GM12878 (cell line): ENCODE measurements at regions not wholly inside any gene's neighbourhood (a gene's known extent, or its start where the extent isn't known, plus 50 kb on each side); places are given as distances from the start of the nearest gene placed in this dataset.

Source experiments
- ATAC-seq: fragments of 200-7000 bp; cut with Tn5 transposase; 3 replicates; pipeline ENCODE4 v1.9.1; 2020; ENCODE audit warnings: mild to moderate bottlenecking, moderate library complexity
- BruUV-seq: library from RNA; stranded (reverse); fragments of 400-500 nt; replicated peaks from 2 replicates; lab custom pipeline; 2021; lab: Mats Ljungman, UMichigan
- CTCF ChIA-PET: fragments of 300-600 bp; sonication (Branson Sonifier 250); formaldehyde crosslinking; extraction: SDS; loops from one replicate; lab custom pipeline; 2021; ENCODE audit warnings: inconsistent platforms; lab: Yijun Ruan, JAX
- POLR2A ChIA-PET: fragments of 350-600 bp; formaldehyde crosslinking; extraction: SDS; loops from one replicate; lab custom pipeline; 2021; ENCODE audit warnings: inconsistent platforms; lab: Charles Lee
- RAD21 ChIA-PET: fragments of 300-600 bp; sonication (Branson Sonifier 250); formaldehyde crosslinking; loops from one replicate; lab custom pipeline; 2023; ENCODE audit warnings: antibody characterized with exemption; ENCODE audit not compliant: unreplicated experiment; lab: Charles Lee
- SMC1A ChIA-PET: fragments of 300-600 bp; sonication (Branson Sonifier 250); formaldehyde crosslinking; loops from one replicate; lab custom pipeline; 2023; ENCODE audit not compliant: unreplicated experiment, uncharacterized antibody; lab: Charles Lee
- DNase-seq: peaks from one replicate; pipeline ENCODE4 v3.0.0-alpha.2; 2011; ENCODE audit warnings: low read depth, low spot score
- FAIRE-seq: peaks from 3 replicates; lab custom pipeline; 2011; peaks lifted over from hg19 to GRCh38; lab: Jason Lieb, UNC
- H2AFZ ChIP-seq: 2 replicates; pipeline ENCODE4 v1.6.0; 2011; ENCODE audit warnings: low read depth, low read length, control low read depth; ENCODE audit not compliant: control insufficient read depth
- H3K27ac ChIP-seq: 2 replicates; pipeline ENCODE4 v1.5.1; 2011; ENCODE audit warnings: control low read depth; ENCODE audit not compliant: control insufficient read depth, insufficient read depth
- H3K27me3 ChIP-seq, 2 experiments: replicated peaks in 1 of 2; 2 replicates each; pipeline versions ENCODE4 v1.6.0 to v1.6.1; 2011; ENCODE audit warnings: low read length in 1 of 2; ENCODE audit not compliant: control insufficient read depth in 2 of 2, insufficient read depth in 2 of 2
- H3K36me3 ChIP-seq, 2 experiments: 2 replicates each; pipeline ENCODE4 v1.5.1; 2011; ENCODE audit warnings: low read length in 1 of 2; ENCODE audit not compliant: control insufficient read depth in 2 of 2, insufficient read depth in 2 of 2
- H3K4me1 ChIP-seq: 2 replicates; pipeline ENCODE4 v1.6.1; 2011; ENCODE audit warnings: mild to moderate bottlenecking, low read length, moderate library complexity, mixed read lengths; ENCODE audit not compliant: control insufficient read depth, insufficient read depth
- H3K4me2 ChIP-seq: 2 replicates; pipeline ENCODE4 v1.6.0; 2011; ENCODE audit warnings: control low read depth; ENCODE audit not compliant: control insufficient read depth, insufficient read depth
- H3K4me3 ChIP-seq: fragments of 200-600 bp; sonication (generic); 2 replicates; pipeline ENCODE4 v1.5.1; 2016
- H3K79me2 ChIP-seq: 2 replicates; pipeline ENCODE4 v1.6.0; 2011; ENCODE audit warnings: low read length; ENCODE audit not compliant: control insufficient read depth, insufficient read depth
- H3K9ac ChIP-seq: 2 replicates; pipeline ENCODE4 v1.8.0; 2011; ENCODE audit warnings: low read length, control low read depth, mixed read lengths; ENCODE audit not compliant: control insufficient read depth, insufficient read depth
- H3K9me3 ChIP-seq: replicated peaks from 3 replicates; pipeline ENCODE4 v1.5.1; 2011; ENCODE audit warnings: mild to moderate bottlenecking, low read length; ENCODE audit not compliant: control insufficient read depth, insufficient read depth
- H4K20me1 ChIP-seq: 2 replicates; pipeline ENCODE4 v1.6.0; 2011; ENCODE audit not compliant: control insufficient read depth, insufficient read depth
- ETV6 ChIP-seq, 2 experiments: fragments of 450-650 bp in 1 of 2; IDR thresholded peaks in 1 of 2; conservative IDR thresholded peaks in 1 of 2; 2 replicates each; pipeline ENCODE4 v1.6.1; 2014; ENCODE audit warnings: antibody characterized with exemption in 1 of 2, borderline replicate concordance in 1 of 2, low read depth in 1 of 2, mild to moderate bottlenecking in 1 of 2, moderate library complexity in 1 of 2
- NFXL1 ChIP-seq: fragments of 450-650 bp; IDR thresholded peaks from 2 replicates; pipeline ENCODE4 v1.6.1; 2017; ENCODE audit warnings: antibody characterized with exemption, mild to moderate bottlenecking, borderline replicate concordance
- POLR2AphosphoS2 ChIP-seq: IDR thresholded peaks from 2 replicates; pipeline ENCODE4 v1.6.1; 2011; ENCODE audit warnings: low read depth, mild to moderate bottlenecking, low read length, improper control_type of control experiment, moderate library complexity
- RELA ChIP-seq: fragments of 450-650 bp; IDR thresholded peaks from 2 replicates; pipeline ENCODE4 v1.8.0; 2014; ENCODE audit warnings: borderline replicate concordance; ENCODE audit not compliant: partially characterized antibody
- TBL1XR1 ChIP-seq: IDR thresholded peaks from 2 replicates; pipeline ENCODE4 v1.6.1; 2012; ENCODE audit warnings: low read depth, low read length, improper control_type of control experiment
- WGBS: methylation state at CpG from one replicate; pipeline ENCODE4 v1.1.6; 2016; ENCODE audit warnings: low lambda C conversion rate; ENCODE audit not compliant: insufficient replicate concordance, insufficient coverage; ENCODE audit errors: missing lambda C conversion rate; 5-methylcytosine and 5-hydroxymethylcytosine counted together
- in situ Hi-C: fragments of 300-500 bp; cut with MboI; formaldehyde crosslinking; loops from 9 replicates; pipeline ENCODE4 v1.14.3; 2018; ENCODE audit warnings: mixed read lengths
- intact Hi-C: fragments of 100-400 bp; cut with micrococcal nuclease; formaldehyde crosslinking; loops from one replicate; pipeline ENCODE4 v1.14.2; 2022; ENCODE audit not compliant: unreplicated experiment

DNA sequence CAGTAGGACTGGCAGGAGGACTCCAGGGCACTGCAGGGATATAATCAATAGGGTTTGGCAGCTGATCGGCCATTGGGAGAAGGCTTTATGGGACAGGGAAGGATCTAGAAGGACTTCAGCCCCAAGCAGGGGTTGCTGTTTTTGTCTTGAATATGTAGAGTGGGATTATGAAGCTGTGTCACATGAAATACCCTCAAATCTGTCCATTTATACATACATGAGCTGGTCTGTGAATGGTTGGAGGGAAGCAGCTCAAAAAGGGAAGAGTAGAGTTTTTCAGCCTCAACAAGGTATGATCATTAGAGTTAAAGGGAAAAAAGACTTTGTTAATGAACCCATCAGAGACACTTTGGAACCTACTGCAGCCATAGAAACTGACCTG, 98.2 kb upstream of the ZNF217 start:
- DNase-seq, result no peak
- TF ChIP-seq NFXL1 (peak; percentile 92), TBL1XR1 (no peak), RELA (no peak)
- TF ChIP-seq, all 136 proteins: peak for 1
- no peaks in the 10 kb centered on the region for H3K79me2 ChIP-seq
- 0 out of 2 replicates have a peak overlapping the region, but pooled peaks have one; percentile 17 for H2AFZ ChIP-seq
- intact Hi-C loops, result no loop called here
- H3K4me1 ChIP-seq, result peaks cover 17% of the 10 kb centered on the region
- ATAC-seq (no peak), FAIRE-seq (no peak)
- in situ Hi-C loops, result no loop called here
- no peaks in the 10 kb centered on the region for H4K20me1 ChIP-seq
- WGBS, result 100% methylated on average over 1 of the region's 1 CpG
- ChIA-PET SMC1A (interaction anchor here (0.6 to 1.7 kb wide), 12 partner anchors 10 to 248 kb away, joined by 3 to 7 read pairs (median 3); no protein-coding TSS in a partner anchor), POLR2A (interaction anchor here (2.0 kb wide), 2 partner anchors 12 to 27 kb away, joined by 4 to 5 read pairs; no protein-coding TSS in a partner anchor), RAD21 (interaction anchor here (1.4 to 3.0 kb wide), 2 partner anchors 15 to 33 kb away, joined by 4 to 8 read pairs; no protein-coding TSS in a partner anchor), CTCF (interaction anchor here (1.3 kb wide), 1 partner anchor 13 kb away, joined by 4 read pairs; no protein-coding TSS in a partner anchor)
- H3K27me3 ChIP-seq, result no peaks in the 10 kb centered on the region
- no peaks in the 10 kb centered on the region for H3K9me3 ChIP-seq
- H3K9ac ChIP-seq, result no peak overlapping the region
- no peak overlapping the region for H3K4me2 ChIP-seq
- BruUV-seq, result no TSS peak
- no peaks in the 10 kb centered on the region for H3K36me3 ChIP-seq
- no peak overlapping the region for H3K27ac ChIP-seq
- no peak overlapping the region for H3K4me3 ChIP-seq

DNA sequence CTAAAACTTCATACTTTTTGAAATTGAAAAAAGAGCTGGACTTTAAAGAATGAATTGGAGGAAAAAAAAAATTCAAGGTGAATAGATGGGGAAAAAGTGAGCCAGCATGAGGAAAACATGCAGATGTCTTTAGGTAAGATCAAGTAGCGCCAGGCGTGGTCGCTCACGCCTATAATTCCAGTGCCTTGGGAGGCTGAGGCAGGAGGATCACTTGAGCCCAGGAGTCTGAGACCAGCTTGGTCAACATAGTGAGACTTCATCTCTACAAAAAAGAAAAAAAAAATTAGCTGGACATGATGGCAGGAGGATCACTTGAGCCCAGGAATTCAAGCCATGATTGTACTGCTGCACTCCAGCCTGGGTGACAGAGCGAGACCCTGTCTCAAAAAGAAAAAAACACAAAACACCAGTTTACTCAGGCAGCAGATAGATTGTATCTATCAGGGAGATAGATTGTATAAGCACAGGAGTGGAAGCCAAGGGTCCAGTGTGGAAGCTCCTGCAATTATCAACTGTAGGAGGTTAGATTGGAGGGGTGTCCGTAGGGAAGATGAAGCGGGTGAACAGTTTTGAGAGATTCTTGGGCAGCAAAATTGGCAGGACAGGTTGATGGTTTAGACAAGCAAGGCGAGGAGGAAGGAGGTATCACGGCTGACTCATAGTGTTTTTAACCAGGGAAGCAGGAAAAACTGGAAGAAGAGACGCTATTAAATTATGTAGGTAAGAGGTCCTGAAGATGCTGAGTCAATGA, 97.6 kb upstream of the ZNF217 start:
- CTCF ChIA-PET, result interaction anchor here (0.6 to 1.9 kb wide), 3 partner anchors 12 to 203 kb away, joined by 4 to 6 read pairs (median 4); no protein-coding TSS in a partner anchor
- ATAC-seq (no peak), FAIRE-seq (no peak), DNase-seq (no peak)
- SMC1A ChIA-PET, result interaction anchor here (0.7 to 2.0 kb wide), 11 partner anchors 12 to 47 kb away, joined by 3 to 7 read pairs (median 3); no protein-coding TSS in a partner anchor
- no TSS peak for BruUV-seq
- Histone ChIP-seq H3K27ac (no peak overlapping the region), H3K9ac (no peak overlapping the region), H3K9me3 (no peaks in the 10 kb centered on the region), H2AFZ (0 out of 2 replicates have a peak overlapping the region, but pooled peaks have one; percentile 17), H3K27me3 (no peaks in the 10 kb centered on the region), H3K4me1 (peaks cover 19% of the 10 kb centered on the region), H3K36me3 (no peaks in the 10 kb centered on the region), H3K4me3 (no peak overlapping the region), H3K4me2 (no peak overlapping the region), H4K20me1 (no peaks in the 10 kb centered on the region), H3K79me2 (no peaks in the 10 kb centered on the region)
- WGBS, result 89% methylated on average over 10 of the region's 10 CpGs
- POLR2A ChIA-PET, result interaction anchor here (0.5 to 2.0 kb wide), 3 partner anchors 27 to 67 kb away, joined by 3 to 5 read pairs (median 4); no protein-coding TSS in a partner anchor
- intact Hi-C loops, result no loop called here
- RAD21 ChIA-PET, result interaction anchor here (1.4 to 3.0 kb wide), 2 partner anchors 16 to 32 kb away, joined by 4 to 8 read pairs; no protein-coding TSS in a partner anchor
- in situ Hi-C loops, result no loop called here
- TF ChIP-seq POLR2AphosphoS2 (no peak), ETV6 (conservative IDR thresholded peaks at IDR 0.05 in 1 of 2, IDR thresholded peaks at IDR 0.05 in 1 of 2; ENCODE audit: borderline replicate concordance in 1 of 2, low read depth in 1 of 2) (peak in 1 of 2 experiments; percentile 35; a peak in 1 of 4 replicates), NFXL1 (peak; percentile 91; the same call in 1 of the 2 replicates)
- TF ChIP-seq, all 136 proteins: peak for 2
